ENCODE measurements at regions not wholly inside any gene's neighbourhood (a gene's known extent, or its start where the extent isn't known, plus 50 kb on each side); places are given as distances from the start of the nearest gene placed in this dataset.

DNA sequence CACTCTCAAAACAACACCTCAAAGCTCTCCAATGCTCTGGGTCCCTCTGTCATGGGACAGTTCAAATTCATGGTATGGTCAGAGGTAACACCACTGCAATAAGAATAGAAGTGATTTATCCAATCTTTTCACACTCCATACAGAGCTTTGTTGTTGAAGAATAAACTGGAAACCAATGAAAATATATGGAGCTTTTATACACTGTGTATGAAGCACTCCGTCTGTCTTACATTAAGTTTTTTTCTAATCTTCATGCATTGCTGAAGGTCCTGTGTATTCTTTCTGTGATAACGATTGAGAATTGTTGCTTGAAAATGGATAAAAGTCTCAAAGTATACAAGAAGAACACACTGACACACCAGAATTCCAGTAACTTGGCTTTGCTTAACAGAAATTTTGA, 603.7 kb upstream of the LUZP2 start:
- TF ChIP-seq ESRRG (CRISPR knock-in tag; IDR thresholded peaks at IDR 0.05): no peak
- no peak for TF ChIP-seq ZFP3 (CRISPR knock-in tag; IDR thresholded peaks at IDR 0.05)
- no peak for TF ChIP-seq OSR1 (CRISPR knock-in tag; IDR thresholded peaks at IDR 0.05)
- TF ChIP-seq GLIS3 (CRISPR knock-in tag; IDR thresholded peaks at IDR 0.05): no peak
- TF ChIP-seq RARB (CRISPR knock-in tag; IDR thresholded peaks at IDR 0.05): no peak
- TF ChIP-seq ZNF70 (CRISPR knock-in tag; IDR thresholded peaks at IDR 0.05): no peak
